Liver (tissue), 8 donors: ENCODE measurements at regions not wholly inside any gene's neighbourhood (a gene's known extent, or its start where the extent isn't known, plus 50 kb on each side); places are given as distances from the start of the nearest gene placed in this dataset.

ENCODE experiments used
- DNase-seq: peaks from one replicate; pipeline ENCODE4 v3.0.0-alpha.2; 2017; ENCODE audit warnings: low spot score
- H3K27ac ChIP-seq, 2 donors: one replicate each; pipeline ENCODE4 v1.7.0; 2013; ENCODE audit warnings: inconsistent platforms in 2 of 2, low read length in 2 of 2, control low read depth in 1 of 2, low read depth in 1 of 2, mild to moderate bottlenecking in 1 of 2
- H3K27me3 ChIP-seq, 4 donors: one replicate each; pipeline versions ENCODE4 v1.6.1 to v1.7.0; 2013; ENCODE audit warnings: low read length in 3 of 4, inconsistent platforms in 1 of 4, mild to moderate bottlenecking in 1 of 4, moderate library complexity in 1 of 4; ENCODE audit not compliant: control insufficient read depth in 4 of 4, insufficient read depth in 4 of 4
- H3K36me3 ChIP-seq, 4 donors: one replicate each; pipeline versions ENCODE4 v1.6.1 to v1.7.0; 2013; ENCODE audit warnings: low read length in 3 of 4, mild to moderate bottlenecking in 3 of 4, low read depth in 1 of 4, moderate library complexity in 1 of 4; ENCODE audit not compliant: control insufficient read depth in 4 of 4, insufficient read depth in 3 of 4
- H3K4me1 ChIP-seq, 4 donors: one replicate each; pipeline versions ENCODE4 v1.6.1 to v1.7.0; 2013; ENCODE audit warnings: low read length in 3 of 4, mild to moderate bottlenecking in 3 of 4, moderate library complexity in 1 of 4; ENCODE audit not compliant: control insufficient read depth in 4 of 4, insufficient read depth in 4 of 4
- H3K4me3 ChIP-seq, 3 donors: one replicate each; pipeline versions ENCODE4 v1.6.1 to v1.7.0; 2013; ENCODE audit warnings: low read length in 3 of 3, control low read depth in 1 of 3, low read depth in 1 of 3, mild to moderate bottlenecking in 1 of 3
- H3K9ac ChIP-seq, 2 donors: one replicate each; pipeline ENCODE4 v1.7.0; 2013; ENCODE audit warnings: low read length in 2 of 2, mild to moderate bottlenecking in 2 of 2, moderate library complexity in 2 of 2, control low read depth in 1 of 2, low read depth in 1 of 2
- H3K9me3 ChIP-seq, 4 donors: one replicate each; pipeline versions ENCODE4 v1.6.1 to v1.7.0; 2013; ENCODE audit warnings: low read length in 3 of 4; ENCODE audit not compliant: control insufficient read depth in 4 of 4
- ATF3 ChIP-seq: IDR thresholded peaks from 2 replicates; pipeline ENCODE4 v1.6.1; 2016; ENCODE audit warnings: antibody characterized with exemption
- CTCF ChIP-seq: fragments of 150-350 bp; IDR thresholded peaks from 2 replicates; pipeline ENCODE4 v1.5.1; 2017; ENCODE audit warnings: improper control_type of control experiment, low read depth, low read length; ENCODE audit not compliant: missing input control
- EGR1 ChIP-seq, 2 donors: IDR thresholded peaks; 2 replicates each; pipeline ENCODE4 v1.6.1; 2016 to 2018; ENCODE audit warnings: antibody characterized with exemption in 2 of 2, low read depth in 2 of 2
- FOXA1 ChIP-seq: IDR thresholded peaks from 2 replicates; pipeline ENCODE4 v1.6.1; 2016; ENCODE audit warnings: antibody characterized with exemption
- HNF4A ChIP-seq, 2 donors: conservative IDR thresholded peaks; 2 replicates each; pipeline ENCODE4 v1.6.1; 2016; ENCODE audit warnings: antibody characterized with exemption in 2 of 2, mild to moderate bottlenecking in 2 of 2
- HNF4G ChIP-seq: IDR thresholded peaks from 2 replicates; pipeline ENCODE4 v1.6.1; 2016; ENCODE audit warnings: antibody characterized with exemption
- JUND ChIP-seq, 2 donors: IDR thresholded peaks; 2 replicates each; pipeline ENCODE4 v1.6.1; 2016; ENCODE audit warnings: antibody characterized with exemption in 2 of 2
- MAX ChIP-seq: IDR thresholded peaks from 2 replicates; pipeline ENCODE4 v1.6.1; 2016; ENCODE audit warnings: antibody characterized with exemption
- NR2F2 ChIP-seq: IDR thresholded peaks from 2 replicates; pipeline ENCODE4 v1.6.1; 2016; ENCODE audit warnings: antibody characterized with exemption
- REST ChIP-seq: IDR thresholded peaks from 2 replicates; pipeline ENCODE4 v1.6.1; 2016; ENCODE audit warnings: antibody characterized with exemption, mild to moderate bottlenecking
- RXRA ChIP-seq, 2 donors: IDR thresholded peaks; 2 replicates each; pipeline ENCODE4 v1.6.1; 2017 to 2018; ENCODE audit warnings: antibody characterized with exemption in 2 of 2, mild to moderate bottlenecking in 1 of 2
- SP1 ChIP-seq: IDR thresholded peaks from 2 replicates; pipeline ENCODE4 v1.6.1; 2018; ENCODE audit warnings: antibody characterized with exemption, mild to moderate bottlenecking
- TAF1 ChIP-seq: conservative IDR thresholded peaks from 2 replicates; pipeline ENCODE4 v1.6.1; 2016; ENCODE audit warnings: antibody characterized with exemption, mild to moderate bottlenecking
- ZBTB33 ChIP-seq: IDR thresholded peaks from 2 replicates; pipeline ENCODE4 v1.6.1; 2016; ENCODE audit warnings: antibody characterized with exemption
- WGBS: extraction: QIAGEN DNeasy Blood & Tissue Kit; methylation state at CpG from one replicate; pipeline ENCODE4 v1.1.7; 2013; 5-methylcytosine and 5-hydroxymethylcytosine counted together
- donor health status: healthy.
- donor health status: healthy.
- donor health status: healthy.
- donor health status: healthy.
- donor health status: healthy.

GRCh38 chr2:120563616-120564015 is 172.1 kb upstream of the GLI2 start:
- 81% methylated on average over 2 of the region's 2 CpGs for WGBS
- no peaks in the 10 kb centered on the region for H3K27me3 ChIP-seq
- no peaks in the 10 kb centered on the region for H3K9me3 ChIP-seq
- H3K4me1 ChIP-seq = peaks cover 0 to 1% (median 0%) of the 10 kb centered on the region in 4 donors
- no peak for DNase-seq
- no peaks in the 10 kb centered on the region for H3K36me3 ChIP-seq
- no peak overlapping the region for H3K9ac ChIP-seq
- no peak for TF ChIP-seq JUND (IDR thresholded peaks at IDR 0.05)
- TF ChIP-seq HNF4G = no peak
- TF ChIP-seq NR2F2 = no peak
- no peak for TF ChIP-seq HNF4A (conservative IDR thresholded peaks at IDR 0.05)
- TF ChIP-seq REST = no peak
- TF ChIP-seq FOXA1 = no peak
- TF ChIP-seq ATF3 = no peak
- no peak for TF ChIP-seq SP1
- TF ChIP-seq TAF1 = no peak
- TF ChIP-seq ZBTB33 = no peak
- no peak for TF ChIP-seq MAX
- TF ChIP-seq CTCF = no peak
- TF ChIP-seq EGR1 (IDR thresholded peaks at IDR 0.05; ENCODE audit: low read depth in 2 of 2) = no peak
- no peak overlapping the region for H3K4me3 ChIP-seq
- H3K27ac ChIP-seq = no peak overlapping the region

GRCh38 chr2:120564213-120565094 is 171.2 kb upstream of the GLI2 start:
- H3K27ac ChIP-seq = no peak overlapping the region
- H3K4me3 ChIP-seq = no peak overlapping the region
- no peaks in the 10 kb centered on the region for H3K9me3 ChIP-seq
- H3K36me3 ChIP-seq = no peaks in the 10 kb centered on the region
- DNase-seq = peak; percentile 58
- TF ChIP-seq RXRA (IDR thresholded peaks at IDR 0.05) = peak in 1 of 2 donors; percentile 6
- TF ChIP-seq REST = no peak
- H3K4me1 ChIP-seq = peaks cover 0 to 1% (median 0%) of the 10 kb centered on the region in 4 donors
- no peak overlapping the region for H3K9ac ChIP-seq
- H3K27me3 ChIP-seq = no peaks in the 10 kb centered on the region
- WGBS = 57% methylated on average over 23 of the region's 23 CpGs
